Activated T-helper 2 cell treated with anti-CD3 and anti-CD28 coated beads, Interferon-gamma antibody, Interleukin-2, Interleukin-4, amounts not matched to agents 10 μg/mL and 5 μg/mL and 100 μg/mL, durations not matched to agents 14 hours and 24 hours and 36 hours (primary cell): ENCODE measurements at regions not wholly inside any gene's neighbourhood (a gene's known extent, or its start where the extent isn't known, plus 50 kb on each side); places are given as distances from the start of the nearest gene placed in this dataset.

Experiments
- DNase-seq: peaks from one replicate; pipeline ENCODE4 v3.0.0; 2021; ENCODE audit warnings: low spot score
- H3K27ac Mint-ChIP-seq: one replicate; pipeline ENCODE4 v1.8.0; 2021; ENCODE audit warnings: mixed read lengths
- H3K27me3 Mint-ChIP-seq: one replicate; pipeline ENCODE4 v1.8.0; 2021; ENCODE audit warnings: low read depth, mixed read lengths
- H3K36me3 Mint-ChIP-seq: one replicate; pipeline ENCODE4 v1.8.0; 2021; ENCODE audit warnings: low read depth, mixed read lengths
- H3K4me1 Mint-ChIP-seq: one replicate; pipeline ENCODE4 v1.8.0; 2021; ENCODE audit warnings: low read depth, mixed read lengths
- H3K4me3 Mint-ChIP-seq: one replicate; pipeline ENCODE4 v1.8.0; 2021; ENCODE audit warnings: low read depth, mild to moderate bottlenecking, moderate library complexity, mixed read lengths
- H3K9me3 Mint-ChIP-seq: one replicate; pipeline ENCODE4 v1.8.0; 2021; ENCODE audit warnings: mixed read lengths
- intact Hi-C: fragments of 100-400 bp; cut with micrococcal nuclease; formaldehyde crosslinking; loops from one replicate; pipeline ENCODE4 v1.15.1; 2023

GRCh38 chr7:130907439-130907838 lies 173.4 kb upstream of the KLF14 start:
- H3K4me3 Mint-ChIP-seq: no peak overlapping the region
- H3K36me3 Mint-ChIP-seq: peaks cover 87% of the 10 kb centered on the region
- peak overlapping the region; percentile 35 for H3K27ac Mint-ChIP-seq

DNA sequence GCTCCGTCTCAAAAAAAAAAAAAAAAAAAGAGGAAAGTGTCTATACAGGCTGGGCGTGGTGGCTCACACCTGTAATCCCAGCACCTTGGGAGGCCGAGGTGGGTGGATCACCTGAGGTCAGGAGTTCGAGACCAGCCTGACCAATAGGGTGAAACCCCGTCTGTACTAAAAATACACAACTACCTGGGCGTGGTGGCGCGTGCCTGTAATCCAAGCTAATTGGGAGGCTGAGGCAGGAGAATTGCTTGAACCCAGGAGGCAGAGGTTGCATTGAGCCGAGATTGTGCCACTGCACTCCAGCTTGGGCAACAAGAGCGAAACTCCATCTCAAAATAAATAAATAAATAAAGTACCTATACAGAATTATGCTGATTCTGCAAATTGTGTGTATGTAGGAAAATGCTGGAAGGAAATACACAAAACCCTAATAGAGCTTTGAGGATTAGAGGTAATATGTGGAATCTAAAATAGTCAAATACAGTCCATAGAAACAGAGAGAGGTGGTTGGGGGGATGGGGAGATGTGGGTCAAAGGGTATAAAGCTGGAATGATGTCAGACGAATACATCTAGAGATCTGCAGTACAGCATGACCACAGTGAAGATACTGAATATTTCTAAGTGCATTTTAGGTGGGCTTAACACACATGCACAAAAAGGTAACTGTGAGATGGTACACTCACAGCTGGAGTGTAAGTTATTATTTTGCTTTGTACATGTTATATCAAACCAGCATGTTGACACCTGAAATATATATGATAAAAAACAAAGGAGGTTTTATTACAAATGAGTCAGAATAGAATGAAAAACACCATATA lies 174.5 kb upstream of the KLF14 start:
- Mint-ChIP-seq H3K36me3 (peaks cover 81% of the 10 kb centered on the region), H3K27ac (peak overlapping the region; percentile 86), H3K9me3 (no peaks in the 10 kb centered on the region), H3K4me1 (peaks cover 64% of the 10 kb centered on the region), H3K27me3 (no peaks in the 10 kb centered on the region), H3K4me3 (peak overlapping the region; percentile 11)
- no peak for DNase-seq
- intact Hi-C loops: no loop called here

More at GRCh38 chr7:130907439-130907838, 173.4 kb upstream of the KLF14 start:
- Mint-ChIP-seq H3K27me3 (no peaks in the 10 kb centered on the region), H3K9me3 (no peaks in the 10 kb centered on the region), H3K4me1 (peaks cover 68% of the 10 kb centered on the region)
- intact Hi-C loops: no loop called here
- no peak for DNase-seq

DNA sequence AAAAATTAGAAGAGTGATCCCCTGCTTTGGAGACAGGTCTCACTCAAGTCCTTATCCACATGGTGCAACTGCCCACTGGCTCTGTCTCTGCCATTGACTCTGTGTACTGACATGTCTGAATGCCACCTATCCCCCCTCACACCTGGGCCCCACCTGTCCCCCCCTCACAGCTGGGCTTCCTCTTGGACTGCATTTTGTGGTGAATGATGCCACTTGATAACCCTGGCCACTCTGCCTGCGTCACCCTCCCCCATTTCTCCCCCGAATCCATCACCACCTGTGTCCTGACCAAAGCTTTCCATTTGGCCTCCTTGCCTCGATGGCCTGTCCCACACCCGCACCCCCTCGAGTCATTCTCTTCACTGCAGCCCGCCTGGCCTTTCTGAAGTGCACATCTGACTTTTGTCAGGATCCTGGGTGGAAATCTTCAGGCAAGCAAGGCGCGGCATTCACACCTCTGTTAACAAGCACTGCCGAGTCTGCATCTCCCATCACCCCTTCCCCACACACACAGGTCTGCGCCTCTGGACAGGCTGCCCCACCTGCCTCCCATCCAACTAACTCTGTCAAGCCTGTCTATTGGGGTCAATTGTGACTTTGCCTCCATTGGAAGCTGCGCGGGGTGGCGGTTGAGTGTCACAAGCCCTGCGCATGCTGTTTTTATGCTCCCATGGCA lies 175.3 kb upstream of the KLF14 start:
- Mint-ChIP-seq H3K27ac (peak overlapping the region; percentile 86), H3K9me3 (no peaks in the 10 kb centered on the region), H3K4me3 (peak overlapping the region; percentile 86), H3K36me3 (peaks cover 81% of the 10 kb centered on the region), H3K4me1 (peaks cover 64% of the 10 kb centered on the region), H3K27me3 (no peaks in the 10 kb centered on the region)
- intact Hi-C loops: no loop called here
- DNase-seq: no peak

DNA sequence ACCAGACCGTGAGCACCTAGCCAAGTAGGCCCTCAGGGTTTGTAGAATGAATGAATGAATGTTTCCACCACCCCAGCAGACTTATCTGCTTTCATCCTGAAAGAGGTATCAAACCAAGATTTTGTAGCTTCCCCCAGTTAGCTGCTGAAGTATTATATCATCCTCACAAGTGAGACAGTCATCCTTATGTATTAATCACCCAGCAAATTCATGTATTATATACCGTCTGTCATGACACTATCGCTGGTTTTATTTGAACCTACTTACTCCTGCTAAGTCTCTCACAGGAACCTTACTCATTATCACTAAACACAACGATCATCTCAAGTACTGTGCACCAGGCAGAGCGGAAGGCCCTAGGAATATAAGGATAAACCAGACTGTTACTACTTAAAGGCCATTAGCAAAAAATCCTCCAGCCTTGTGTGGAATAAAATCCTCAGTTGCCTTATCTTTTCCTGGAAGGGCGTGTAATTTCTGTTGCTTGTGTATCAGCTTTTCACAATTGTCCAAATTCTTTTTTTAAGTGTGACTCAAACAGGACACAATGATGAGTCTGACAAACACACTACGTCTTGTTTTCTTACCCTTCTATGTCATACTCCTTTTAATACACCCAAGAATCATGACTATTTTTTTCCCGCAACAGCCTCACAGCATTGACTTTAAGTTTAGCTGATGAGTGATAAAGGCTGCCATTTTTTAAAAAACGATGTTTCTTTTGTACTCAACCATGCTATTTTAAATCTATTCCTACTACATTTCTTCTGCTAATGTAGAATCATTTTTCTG lies 176.1 kb upstream of the KLF14 start:
- Mint-ChIP-seq H3K27ac (peak overlapping the region; percentile 86), H3K36me3 (peaks cover 77% of the 10 kb centered on the region), H3K27me3 (no peaks in the 10 kb centered on the region), H3K4me1 (peaks cover 66% of the 10 kb centered on the region), H3K9me3 (no peaks in the 10 kb centered on the region), H3K4me3 (peak overlapping the region; percentile 86)
- intact Hi-C loops: loop anchor here (5.0 kb wide), 2 partner anchors 277 to 322 kb away; no protein-coding TSS in a partner anchor
- no peak for DNase-seq

- Mint-ChIP-seq H3K27me3 (no peaks in the 10 kb centered on the region), H3K27ac (peak overlapping the region; percentile 86), H3K4me3 (peak overlapping the region; percentile 86), H3K9me3 (no peaks in the 10 kb centered on the region), H3K4me1 (peaks cover 73% of the 10 kb centered on the region), H3K36me3 (peaks cover 78% of the 10 kb centered on the region)
- intact Hi-C loops: loop anchor here (5.0 kb wide), 2 partner anchors 276 to 321 kb away; no protein-coding TSS in a partner anchor
- DNase-seq: no peak
These were observed 177.2 kb upstream of the KLF14 start for GRCh38 chr7:130910949-130911944.

- H3K27ac Mint-ChIP-seq: peak overlapping the region; percentile 86
- H3K4me1 Mint-ChIP-seq: peaks cover 75% of the 10 kb centered on the region
- no peaks in the 10 kb centered on the region for H3K9me3 Mint-ChIP-seq
- no peaks in the 10 kb centered on the region for H3K27me3 Mint-ChIP-seq
- DNase-seq: no peak
- intact Hi-C loops: loop anchor here (2.0 to 5.0 kb wide), 3 partner anchors 197 to 320 kb away; no protein-coding TSS in a partner anchor
- peak overlapping the region; percentile 86 for H3K4me3 Mint-ChIP-seq
- peaks cover 82% of the 10 kb centered on the region for H3K36me3 Mint-ChIP-seq
These were observed 178.3 kb upstream of the KLF14 start for GRCh38 chr7:130912082-130912861.

DNA sequence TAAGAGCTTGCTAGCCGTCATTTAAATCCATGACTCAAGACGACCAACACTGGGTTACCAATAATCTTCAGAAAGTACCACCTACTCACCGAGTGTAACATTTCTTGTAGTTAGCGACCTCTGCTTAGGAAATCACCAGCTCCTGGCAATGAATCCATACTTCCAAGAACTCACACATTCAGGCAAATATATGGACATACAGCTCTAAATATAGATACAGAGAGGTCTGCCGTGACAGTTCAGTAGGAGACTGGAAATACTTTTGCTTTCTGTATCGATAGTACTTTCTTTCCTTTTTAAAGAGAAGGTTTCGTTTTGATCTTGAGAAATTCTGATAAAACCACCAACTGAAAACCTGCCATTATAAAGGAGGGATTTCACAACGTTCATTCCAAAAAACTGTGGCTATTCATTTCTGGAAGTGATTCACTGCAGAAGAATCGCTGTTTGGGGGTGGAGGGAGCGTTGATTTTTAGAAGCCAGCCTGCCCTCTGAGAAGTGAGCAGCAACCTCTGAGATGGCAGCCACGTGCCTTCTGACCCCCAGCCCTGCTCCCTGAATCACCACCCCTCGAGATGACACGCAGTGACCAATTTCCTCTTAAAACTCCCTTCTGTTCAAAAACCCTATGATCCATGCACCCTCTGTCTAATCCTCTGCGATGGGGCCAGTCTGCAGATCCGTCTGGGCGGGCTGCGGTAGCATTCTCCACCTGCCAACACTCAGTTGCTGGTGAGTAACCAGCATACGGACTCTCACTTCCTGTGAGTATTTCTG lies 179.0 kb upstream of the KLF14 start:
- Mint-ChIP-seq H3K4me3 (peak overlapping the region; percentile 86), H3K4me1 (peaks cover 78% of the 10 kb centered on the region), H3K27ac (peak overlapping the region; percentile 86), H3K36me3 (peaks cover 81% of the 10 kb centered on the region), H3K9me3 (no peaks in the 10 kb centered on the region), H3K27me3 (no peaks in the 10 kb centered on the region)
- intact Hi-C loops: loop anchor here (1.0 to 5.0 kb wide), 13 partner anchors 12 to 319 kb away; no protein-coding TSS in a partner anchor
- peak; percentile 80 for DNase-seq

GRCh38 chr7:130913639-130914553 lies 179.9 kb upstream of the KLF14 start:
- DNase-seq: no peak
- Mint-ChIP-seq H3K9me3 (no peaks in the 10 kb centered on the region), H3K27ac (peak overlapping the region; percentile 86), H3K4me3 (peak overlapping the region; percentile 86), H3K4me1 (peaks cover 83% of the 10 kb centered on the region), H3K36me3 (peaks cover 85% of the 10 kb centered on the region), H3K27me3 (no peaks in the 10 kb centered on the region)
- intact Hi-C loops: loop anchor here (1.0 to 5.0 kb wide), 13 partner anchors 11 to 318 kb away; no protein-coding TSS in a partner anchor

DNA sequence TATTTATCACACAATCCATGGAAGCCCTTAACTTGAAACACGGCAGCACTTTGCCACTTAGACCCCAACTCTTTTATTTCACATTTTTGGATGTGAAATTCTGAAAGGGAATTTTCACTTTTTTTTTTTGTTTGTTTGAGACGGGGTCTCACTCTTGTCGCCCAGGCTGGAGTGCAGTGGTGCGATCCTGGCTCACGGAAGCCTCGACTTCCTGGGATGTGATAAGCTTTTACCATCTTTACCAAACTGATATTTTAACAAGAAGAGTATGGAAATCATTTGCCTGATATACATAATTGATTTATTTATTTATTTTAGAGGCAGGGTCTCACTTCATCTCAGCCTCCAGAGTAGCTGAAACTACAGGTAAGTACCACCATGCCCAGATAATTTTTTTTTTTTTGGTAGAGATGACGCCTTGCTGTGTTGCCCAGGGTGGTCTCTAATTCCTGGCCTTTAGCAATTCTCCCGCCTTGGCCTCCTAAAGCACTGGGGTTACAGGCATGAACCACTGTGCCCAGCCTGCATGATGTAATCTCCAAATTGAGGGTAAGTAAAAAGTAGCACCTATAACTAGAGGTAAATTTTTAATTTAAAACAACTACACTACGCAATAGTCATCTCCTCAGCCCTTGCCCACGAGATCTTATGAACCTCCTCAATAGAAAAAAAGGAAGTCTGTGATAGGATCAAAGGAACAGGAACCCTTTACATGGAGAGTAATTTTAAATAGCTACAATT lies 180.7 kb upstream of the KLF14 start:
- Mint-ChIP-seq H3K27me3 (no peaks in the 10 kb centered on the region), H3K4me3 (peak overlapping the region; percentile 86), H3K4me1 (peaks cover 83% of the 10 kb centered on the region), H3K36me3 (peaks cover 84% of the 10 kb centered on the region), H3K9me3 (no peaks in the 10 kb centered on the region), H3K27ac (peak overlapping the region; percentile 86)
- intact Hi-C loops: loop anchor here (5.0 kb wide), 2 partner anchors 273 to 318 kb away; no protein-coding TSS in a partner anchor
- DNase-seq: no peak
